RKO (cell line): ENCODE measurements at regions not wholly inside any gene's neighbourhood (a gene's known extent, or its start where the extent isn't known, plus 50 kb on each side); places are given as distances from the start of the nearest gene placed in this dataset.
"Not testable (repeated sequence)": the region's sequence is repeated elsewhere in the genome, so short reads cannot be mapped to it uniquely, and the experiment has no call there.

Source experiments
- DNase-seq: peaks from one replicate; pipeline ENCODE4 v3.0.0-alpha.2; 2016; ENCODE audit warnings: low spot score

- no peak for DNase-seq
These were observed 248.5 kb upstream of the LMO3 start for GRCh38 chr12:16854465-16854864.

- DNase-seq = no peak
These were observed 243.5 kb upstream of the LMO3 start for GRCh38 chr12:16849473-16849872.

- peak; percentile 18 for DNase-seq
These were observed 238.9 kb upstream of the LMO3 start for GRCh38 chr12:16844875-16845274.

GRCh38 chr12:16833376-16834015 lies 227.5 kb upstream of the LMO3 start:
- no peak for DNase-seq

GRCh38 chr12:16828891-16829290 lies 222.9 kb upstream of the LMO3 start:
- DNase-seq = no peak

- DNase-seq = no peak
These were observed 201.8 kb upstream of the LMO3 start for GRCh38 chr12:16807731-16808130.

GRCh38 chr12:16796168-16796567 lies 190.2 kb upstream of the LMO3 start:
- no peak for DNase-seq

- no peak for DNase-seq
These were observed 183.3 kb upstream of the LMO3 start for GRCh38 chr12:16789204-16789790.

- DNase-seq = no peak
These were observed 182.7 kb upstream of the LMO3 start for GRCh38 chr12:16788506-16789203.

GRCh38 chr12:16785953-16786352 lies 180.0 kb upstream of the LMO3 start:
- DNase-seq = no peak

- no peak for DNase-seq
These were observed 179.6 kb upstream of the LMO3 start for GRCh38 chr12:16785524-16785923.

- not testable (repeated sequence) for DNase-seq
These were observed 163.2 kb upstream of the LMO3 start for GRCh38 chr12:16769129-16769528.

- DNase-seq = no peak
These were observed 160.8 kb upstream of the LMO3 start for GRCh38 chr12:16766736-16767135.

- DNase-seq = no peak
These were observed 157.9 kb upstream of the LMO3 start for GRCh38 chr12:16763901-16764300.

- DNase-seq = no peak
These were observed 151.0 kb upstream of the LMO3 start for GRCh38 chr12:16756833-16757555.

- DNase-seq = no peak
These were observed 124.8 kb upstream of the LMO3 start for GRCh38 chr12:16730772-16731171.

- no peak for DNase-seq
These were observed 120.9 kb upstream of the LMO3 start for GRCh38 chr12:16726879-16727278.

- no peak for DNase-seq
These were observed 113.9 kb upstream of the LMO3 start for GRCh38 chr12:16719713-16720416.

- no peak for DNase-seq
These were observed 111.0 kb upstream of the LMO3 start for GRCh38 chr12:16716928-16717327.

- no peak for DNase-seq
These were observed 86.1 kb upstream of the LMO3 start for GRCh38 chr12:16692099-16692498.

- DNase-seq = no peak
These were observed 85.7 kb upstream of the LMO3 start for GRCh38 chr12:16691624-16692023.

- no peak for DNase-seq
These were observed 82.2 kb upstream of the LMO3 start for GRCh38 chr12:16688200-16688599.
